Astrocyte of the cerebellum (primary cell): ENCODE measurements at regions not wholly inside any gene's neighbourhood (a gene's known extent, or its start where the extent isn't known, plus 50 kb on each side); places are given as distances from the start of the nearest gene placed in this dataset.

ENCODE experiments used
- DNase-seq: peaks from one replicate; pipeline ENCODE4 v3.0.0-alpha.2; 2011; ENCODE audit warnings: low read depth
- H3K4me3 ChIP-seq: 2 replicates; pipeline ENCODE4 v1.5.1; 2011; ENCODE audit warnings: mild to moderate bottlenecking, low read depth, low read length, moderate library complexity
- CTCF ChIP-seq: IDR thresholded peaks from 2 replicates; pipeline ENCODE4 v1.5.1; 2012; ENCODE audit warnings: low read length, low read depth, moderate library complexity, mild to moderate bottlenecking; ENCODE audit errors: missing control alignments
- in situ Hi-C: cut with HindIII; loops from 2 replicates; pipeline ENCODE4 v1.10.0; 2017; ENCODE audit warnings: low sequenced_read_pairs

DNA sequence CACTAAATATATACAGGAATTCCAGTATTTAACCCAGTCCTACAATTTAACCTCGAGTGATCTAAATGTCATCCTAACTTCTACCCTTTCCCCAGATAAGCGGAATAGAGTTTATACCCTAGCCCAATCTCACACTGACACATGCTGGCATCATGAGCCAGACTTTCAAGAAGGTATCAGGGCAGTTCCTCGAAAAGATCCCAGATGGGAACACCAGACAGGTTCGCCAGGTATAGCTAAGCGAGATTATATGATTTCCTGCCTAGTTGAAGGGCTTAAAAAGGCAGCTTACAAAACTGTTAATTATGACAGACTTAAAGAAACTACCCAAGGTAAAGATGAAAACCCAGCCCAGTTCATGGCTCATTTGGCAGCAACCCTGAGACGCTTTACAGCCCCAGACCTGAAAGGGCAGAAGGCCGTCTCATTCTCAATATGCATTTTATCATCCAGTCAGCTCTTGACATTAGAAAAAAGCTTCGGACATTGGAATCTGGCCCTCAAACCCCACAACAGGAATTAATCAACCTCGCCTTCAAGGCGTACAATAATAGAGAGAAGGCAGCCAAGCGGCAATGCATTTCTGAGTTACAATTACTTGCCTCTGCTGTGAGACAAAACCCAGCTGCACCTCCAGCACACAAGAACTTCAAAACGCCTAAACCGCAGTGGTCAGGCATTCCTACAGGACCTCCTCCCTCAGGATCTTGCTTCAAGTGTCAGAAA, 668.2 kb upstream of the PKDCC start:
- no peak overlapping the region for H3K4me3 ChIP-seq
- in situ Hi-C loops: no loop called here
- DNase-seq: peak; percentile 34
- no peak for TF ChIP-seq CTCF

DNA sequence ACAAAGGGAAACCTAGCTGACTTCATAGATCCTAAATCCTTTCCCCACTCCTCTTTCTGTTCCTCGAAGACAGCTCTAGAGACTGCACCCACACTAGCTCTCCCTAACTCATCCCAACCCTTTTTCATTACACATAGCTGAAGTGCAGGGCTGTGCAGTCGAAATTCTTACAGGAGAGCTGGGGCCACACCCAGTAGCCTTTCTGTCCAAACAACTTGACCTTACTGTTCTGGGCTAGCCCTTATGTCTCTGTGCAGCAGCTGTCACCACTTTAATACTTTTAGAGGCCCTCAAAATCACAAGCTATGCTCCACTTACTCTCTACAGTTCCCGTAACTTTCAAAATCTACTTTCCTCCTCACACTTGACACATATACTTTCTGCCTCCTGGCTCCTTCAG, 666.1 kb upstream of the PKDCC start:
- TF ChIP-seq CTCF: no peak
- no peak for DNase-seq
- no peak overlapping the region for H3K4me3 ChIP-seq
- in situ Hi-C loops: no loop called here

DNA sequence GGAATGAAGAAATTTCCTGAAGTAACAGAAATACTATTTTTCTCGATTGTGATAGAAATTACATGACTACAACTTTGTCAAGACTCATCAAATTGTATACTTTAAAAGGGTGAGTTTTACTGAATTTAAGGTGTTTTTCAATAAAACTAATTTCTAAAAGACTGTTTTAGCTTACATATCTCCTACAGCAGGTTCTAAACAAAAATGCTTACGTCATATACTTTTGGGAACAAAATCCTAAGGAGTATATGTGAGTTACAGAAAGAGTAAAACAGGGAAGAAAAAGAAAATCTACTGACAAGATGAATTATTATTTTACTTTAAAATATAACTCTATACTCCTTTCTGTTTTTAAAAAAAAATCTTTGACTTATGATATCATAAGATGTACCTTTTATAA, 660.3 kb upstream of the PKDCC start:
- no peak overlapping the region for H3K4me3 ChIP-seq
- no peak for TF ChIP-seq CTCF
- no peak for DNase-seq
- in situ Hi-C loops: no loop called here

GRCh38 chr2:41393621-41394020, 654.2 kb upstream of the PKDCC start:
- DNase-seq: no peak
- no peak for TF ChIP-seq CTCF
- in situ Hi-C loops: no loop called here
- no peak overlapping the region for H3K4me3 ChIP-seq

GRCh38 chr2:41394541-41394940, 653.3 kb upstream of the PKDCC start:
- no peak for DNase-seq
- in situ Hi-C loops: no loop called here
- TF ChIP-seq CTCF: no peak
- no peak overlapping the region for H3K4me3 ChIP-seq

DNA sequence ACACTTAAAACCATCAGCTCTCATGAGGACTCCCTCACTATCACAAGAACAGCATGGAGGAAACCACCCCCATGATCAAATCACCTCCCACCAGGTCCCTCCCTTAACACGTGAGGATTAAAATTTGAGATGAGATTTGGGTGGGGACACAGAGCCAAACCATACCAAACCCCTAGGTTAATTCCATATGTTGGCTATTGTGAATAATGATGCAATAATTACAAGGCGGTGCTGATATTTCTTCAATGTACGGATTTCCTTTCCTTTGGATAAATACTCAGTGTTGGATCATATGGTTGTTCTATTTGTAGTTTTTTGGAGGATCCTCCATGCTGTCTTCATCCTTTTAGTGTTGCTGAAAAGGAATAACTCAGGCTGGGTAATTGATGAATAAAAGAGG, 652.1 kb upstream of the PKDCC start:
- in situ Hi-C loops: no loop called here
- no peak overlapping the region for H3K4me3 ChIP-seq
- TF ChIP-seq CTCF: no peak
- DNase-seq: no peak
